NCI-H82 (cell line): ENCODE measurements at regions not wholly inside any gene's neighbourhood (a gene's known extent, or its start where the extent isn't known, plus 50 kb on each side); places are given as distances from the start of the nearest gene placed in this dataset.
"Not testable (repeated sequence)": the region's sequence is repeated elsewhere in the genome, so short reads cannot be mapped to it uniquely, and the experiment has no call there.

ENCODE experiments used
- DNase-seq: peaks from one replicate; lab custom pipeline; 2025; lab: John Stamatoyannopoulos, UW

- no peak for DNase-seq
Measured at GRCh38 chr16:75780669-75781068, 54.4 kb upstream of the CPHXL start.

GRCh38 chr16:75781683-75782343, 55.5 kb upstream of the CPHXL start:
- DNase-seq: no peak

- no peak for DNase-seq
Measured at GRCh38 chr16:75787440-75787839, 61.1 kb upstream of the CPHXL start.

- peak; percentile 69 for DNase-seq
Measured at GRCh38 chr16:75789237-75789636, 62.9 kb upstream of the CPHXL start.

- DNase-seq: no peak
Measured at GRCh38 chr16:75792771-75793492, 66.6 kb upstream of the CPHXL start.

- DNase-seq: no peak
Measured at GRCh38 chr16:75793641-75794040, 67.4 kb upstream of the CPHXL start.

- DNase-seq: no peak
Measured at GRCh38 chr16:75794426-75794825, 68.1 kb upstream of the CPHXL start.

- DNase-seq: no peak
Measured at GRCh38 chr16:75798714-75799113, 72.4 kb upstream of the CPHXL start.

GRCh38 chr16:75801307-75801706, 75.0 kb upstream of the CPHXL start:
- DNase-seq: no peak

- no peak for DNase-seq
Measured at GRCh38 chr16:75803753-75804152, 77.5 kb upstream of the CPHXL start.

GRCh38 chr16:75804368-75804767, 78.1 kb upstream of the CPHXL start:
- no peak for DNase-seq

GRCh38 chr16:75805946-75806345, 79.7 kb upstream of the CPHXL start:
- DNase-seq: peak; percentile 4

GRCh38 chr16:75806487-75806886, 80.2 kb upstream of the CPHXL start:
- DNase-seq: no peak

GRCh38 chr16:75810342-75810741, 84.1 kb upstream of the CPHXL start:
- no peak for DNase-seq

- no peak for DNase-seq
Measured at GRCh38 chr16:75811020-75811634, 84.8 kb upstream of the CPHXL start.

- no peak for DNase-seq
Measured at GRCh38 chr16:75818491-75818890, 92.2 kb upstream of the CPHXL start.

- DNase-seq: no peak
Measured at GRCh38 chr16:75820672-75821071, 94.4 kb upstream of the CPHXL start.

- DNase-seq: no peak
Measured at GRCh38 chr16:75821117-75821516, 94.8 kb upstream of the CPHXL start.

- not testable (repeated sequence) for DNase-seq
Measured at GRCh38 chr16:75825750-75826149, 99.5 kb upstream of the CPHXL start.

- not testable (repeated sequence) for DNase-seq
Measured at GRCh38 chr16:75827372-75828038, 101.2 kb upstream of the CPHXL start.

- DNase-seq: not testable (repeated sequence)
Measured at GRCh38 chr16:75833385-75833784, 107.1 kb upstream of the CPHXL start.

GRCh38 chr16:75836347-75837010, 110.2 kb upstream of the CPHXL start:
- DNase-seq: no peak
